Fibroblast of lung (primary cell): ENCODE measurements at regions not wholly inside any gene's neighbourhood (a gene's known extent, or its start where the extent isn't known, plus 50 kb on each side); places are given as distances from the start of the nearest gene placed in this dataset.

Experiments
- DNase-seq, 2 donors: peaks; one replicate each; pipeline versions ENCODE4 v3.0.0 to v3.0.0-alpha.2; 2010; ENCODE audit warnings: low read depth in 2 of 2
- H2AFZ ChIP-seq: 2 replicates; pipeline ENCODE4 v1.5.1; 2012; ENCODE audit warnings: low read length, control low read depth, inconsistent platforms
- H3K27ac ChIP-seq: 2 replicates; pipeline ENCODE4 v1.5.1; 2011; ENCODE audit warnings: low read length, control low read depth; ENCODE audit not compliant: insufficient read depth
- H3K27me3 ChIP-seq: 2 replicates; pipeline ENCODE4 v1.5.1; 2011; ENCODE audit warnings: mild to moderate bottlenecking, low read length; ENCODE audit not compliant: control insufficient read depth, insufficient read depth
- H3K36me3 ChIP-seq: 2 replicates; pipeline ENCODE4 v1.5.1; 2011; ENCODE audit warnings: low read length; ENCODE audit not compliant: control insufficient read depth, insufficient read depth
- H3K4me1 ChIP-seq: 2 replicates; pipeline ENCODE4 v1.5.1; 2011; ENCODE audit warnings: low read length; ENCODE audit not compliant: control insufficient read depth, insufficient read depth; ENCODE audit errors: extremely low read depth
- H3K4me2 ChIP-seq: 2 replicates; pipeline ENCODE4 v1.5.1; 2011; ENCODE audit warnings: low read length, control low read depth; ENCODE audit not compliant: insufficient read depth; ENCODE audit errors: extremely low read depth
- H3K4me3 ChIP-seq, 4 experiments: fragments of 200-600 bp in 1 of 4; sonication (generic) in 1 of 4; replicated peaks in 1 of 4; 2 replicates each; pipeline ENCODE4 v1.5.1; 2011 to 2016; ENCODE audit warnings: low read length in 4 of 4, low read depth in 3 of 4, mild to moderate bottlenecking in 3 of 4, control low read depth in 2 of 4, inconsistent platforms in 1 of 4, mixed read lengths in 1 of 4; ENCODE audit not compliant: insufficient read depth in 1 of 4; ENCODE audit errors: control extremely low read depth in 1 of 4
- H3K79me2 ChIP-seq: 2 replicates; pipeline ENCODE4 v1.5.1; 2012; ENCODE audit warnings: mild to moderate bottlenecking, low read length, inconsistent platforms; ENCODE audit not compliant: control insufficient read depth, insufficient read depth
- H3K9ac ChIP-seq: 2 replicates; pipeline ENCODE4 v1.5.1; 2011; ENCODE audit warnings: mild to moderate bottlenecking, low read length, control low read depth; ENCODE audit not compliant: insufficient read depth
- H3K9me3 ChIP-seq: 2 replicates; pipeline ENCODE4 v1.5.1; 2012; ENCODE audit warnings: low read depth, low read length; ENCODE audit not compliant: control insufficient read depth, insufficient read depth
- H4K20me1 ChIP-seq: 2 replicates; pipeline ENCODE4 v1.5.1; 2011; ENCODE audit warnings: low read length; ENCODE audit not compliant: control insufficient read depth, insufficient read depth; ENCODE audit errors: extremely low read depth
- CTCF ChIP-seq, 2 donors: IDR thresholded peaks in 1 of 2; conservative IDR thresholded peaks in 1 of 2; 1 replicate in 1 of 2; 2 replicates in 1 of 2; pipeline ENCODE4 v1.5.1; 2011 to 2012; ENCODE audit warnings: low read length in 2 of 2, control low read depth in 1 of 2, inconsistent platforms in 1 of 2, low read depth in 1 of 2, mild to moderate bottlenecking in 1 of 2
- EZH2 ChIP-seq: IDR thresholded peaks from 2 replicates; pipeline ENCODE4 v1.5.1; 2012; ENCODE audit warnings: low read length, control low read depth, mild to moderate bottlenecking; ENCODE audit errors: missing control alignments

DNA sequence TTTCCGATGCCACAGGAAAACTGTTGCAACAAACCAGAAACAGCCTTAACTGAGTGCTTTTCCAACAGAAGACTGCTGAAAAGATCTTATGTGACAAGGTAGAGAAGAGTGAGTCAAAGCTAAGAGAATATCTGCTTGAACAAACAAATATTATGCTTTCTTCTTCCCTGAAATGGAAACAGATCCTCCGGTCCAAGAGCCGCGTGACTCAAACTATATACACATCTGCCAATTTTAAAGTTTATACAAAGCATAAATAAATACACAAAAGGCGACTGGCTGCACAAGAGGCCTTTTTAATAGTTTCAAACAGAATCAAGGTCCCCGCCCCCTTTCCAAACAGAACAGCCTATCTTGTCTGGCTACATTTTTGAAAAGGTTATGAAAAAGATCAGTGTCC lies 329.7 kb upstream of the F9 start:
- peak; percentile 22 to 64 for DNase-seq
- Histone ChIP-seq H3K4me1 (no peaks in the 10 kb centered on the region), H3K27ac (no peak overlapping the region), H3K4me3 (no peak overlapping the region), H3K79me2 (no peaks in the 10 kb centered on the region), H3K9me3 (no peaks in the 10 kb centered on the region), H2AFZ (no peak overlapping the region), H3K27me3 (no peaks in the 10 kb centered on the region), H3K9ac (no peak overlapping the region), H3K36me3 (no peaks in the 10 kb centered on the region), H4K20me1 (no peaks in the 10 kb centered on the region), H3K4me2 (no peak overlapping the region)
- TF ChIP-seq EZH2, result no peak
- TF ChIP-seq CTCF (conservative IDR thresholded peaks at IDR 0.05 in 1 of 2, IDR thresholded peaks at IDR 0.05 in 1 of 2; ENCODE audit: low read depth in 1 of 2, low read length in 2 of 2), result no peak

GRCh38 chrX:139200346-139200745 lies 330.2 kb upstream of the F9 start:
- H4K20me1 ChIP-seq, result no peaks in the 10 kb centered on the region
- H3K27me3 ChIP-seq, result no peaks in the 10 kb centered on the region
- TF ChIP-seq EZH2 (no peak), CTCF (conservative IDR thresholded peaks at IDR 0.05 in 1 of 2, IDR thresholded peaks at IDR 0.05 in 1 of 2; ENCODE audit: low read depth in 1 of 2, low read length in 2 of 2) (no peak)
- H3K9me3 ChIP-seq, result no peaks in the 10 kb centered on the region
- H3K9ac ChIP-seq, result no peak overlapping the region
- no peak overlapping the region for H3K27ac ChIP-seq
- H3K4me3 ChIP-seq, result no peak overlapping the region
- no peak overlapping the region for H2AFZ ChIP-seq
- H3K4me2 ChIP-seq, result no peak overlapping the region
- DNase-seq, result peak in 1 of 2 donors; percentile 15
- H3K4me1 ChIP-seq, result no peaks in the 10 kb centered on the region
- H3K36me3 ChIP-seq, result no peaks in the 10 kb centered on the region
- H3K79me2 ChIP-seq, result no peaks in the 10 kb centered on the region

DNA sequence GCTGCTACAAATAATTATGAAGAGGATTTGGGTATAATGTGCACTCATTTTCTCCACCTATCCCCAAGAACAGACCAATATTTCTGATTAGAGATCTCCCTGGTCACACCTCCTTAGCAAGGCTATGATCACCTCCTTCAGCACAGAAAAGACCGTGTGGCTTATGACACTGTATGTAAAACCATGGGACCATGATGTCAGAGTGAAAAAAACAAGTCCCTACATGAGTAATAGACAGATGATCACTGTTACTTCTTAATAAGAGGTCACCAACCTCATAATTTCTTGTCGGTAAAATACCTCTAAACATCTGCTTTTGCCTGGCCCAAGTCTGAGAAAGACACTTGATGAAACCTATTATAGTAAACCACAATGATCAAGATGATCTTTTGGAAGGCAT lies 330.6 kb upstream of the F9 start:
- Histone ChIP-seq H3K27me3 (no peaks in the 10 kb centered on the region), H3K4me2 (no peak overlapping the region), H3K4me1 (no peaks in the 10 kb centered on the region), H2AFZ (no peak overlapping the region), H3K9me3 (no peaks in the 10 kb centered on the region), H3K9ac (no peak overlapping the region), H3K27ac (no peak overlapping the region), H3K36me3 (no peaks in the 10 kb centered on the region), H3K4me3 (no peak overlapping the region), H3K79me2 (no peaks in the 10 kb centered on the region), H4K20me1 (no peaks in the 10 kb centered on the region)
- TF ChIP-seq CTCF (conservative IDR thresholded peaks at IDR 0.05 in 1 of 2, IDR thresholded peaks at IDR 0.05 in 1 of 2; ENCODE audit: low read depth in 1 of 2, low read length in 2 of 2) (no peak), EZH2 (no peak)
- no peak for DNase-seq
